ENCODE measurements at regions not wholly inside any gene's neighbourhood (a gene's known extent, or its start where the extent isn't known, plus 50 kb on each side); places are given as distances from the start of the nearest gene placed in this dataset.
A peak's percentile ranks its signal among the peaks of the same experiment; 100 is the strongest.

DNA sequence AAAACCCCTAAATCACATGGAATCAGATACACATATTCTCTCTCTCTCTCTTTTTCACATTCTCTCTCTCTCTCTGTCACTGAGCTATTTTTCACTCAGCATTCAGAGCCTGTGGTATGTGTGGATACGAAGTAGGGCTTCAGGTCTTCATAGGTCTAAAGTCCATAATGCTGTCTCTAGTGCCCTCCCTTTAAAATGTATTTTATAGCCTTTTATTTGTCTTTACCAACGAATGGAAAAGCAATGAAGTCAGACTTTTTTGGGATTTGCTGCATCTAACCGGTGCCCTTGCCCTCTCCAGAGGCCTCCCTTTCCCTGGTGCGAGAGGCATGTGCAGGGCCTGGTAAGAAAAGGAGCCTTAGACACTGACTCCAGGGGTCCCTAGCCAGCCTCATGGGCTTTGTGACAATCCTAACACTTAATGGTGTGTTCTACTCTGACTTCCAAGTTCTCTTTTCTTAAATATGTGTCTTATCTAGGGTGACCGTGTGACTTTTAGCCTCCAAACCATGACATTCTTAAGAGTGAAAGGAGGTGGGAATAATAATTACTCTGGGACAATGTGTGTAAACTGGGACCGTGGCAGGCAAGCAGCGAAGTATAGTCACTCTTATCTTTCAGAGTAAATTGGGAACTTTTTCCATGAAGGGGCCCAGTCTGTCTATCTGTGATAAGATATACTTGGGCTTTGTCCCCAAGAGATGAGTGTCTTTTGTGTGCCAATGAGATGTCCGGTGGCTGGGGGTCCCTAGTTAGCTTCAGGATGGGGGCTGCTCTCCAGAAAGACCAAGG lies 101.1 kb downstream of the B3GNT2 start:
- DNase-seq = no peak

- no peak for DNase-seq
Observed at GRCh38 chr2:62296034-62296831, 100.3 kb downstream of the B3GNT2 start.

DNA sequence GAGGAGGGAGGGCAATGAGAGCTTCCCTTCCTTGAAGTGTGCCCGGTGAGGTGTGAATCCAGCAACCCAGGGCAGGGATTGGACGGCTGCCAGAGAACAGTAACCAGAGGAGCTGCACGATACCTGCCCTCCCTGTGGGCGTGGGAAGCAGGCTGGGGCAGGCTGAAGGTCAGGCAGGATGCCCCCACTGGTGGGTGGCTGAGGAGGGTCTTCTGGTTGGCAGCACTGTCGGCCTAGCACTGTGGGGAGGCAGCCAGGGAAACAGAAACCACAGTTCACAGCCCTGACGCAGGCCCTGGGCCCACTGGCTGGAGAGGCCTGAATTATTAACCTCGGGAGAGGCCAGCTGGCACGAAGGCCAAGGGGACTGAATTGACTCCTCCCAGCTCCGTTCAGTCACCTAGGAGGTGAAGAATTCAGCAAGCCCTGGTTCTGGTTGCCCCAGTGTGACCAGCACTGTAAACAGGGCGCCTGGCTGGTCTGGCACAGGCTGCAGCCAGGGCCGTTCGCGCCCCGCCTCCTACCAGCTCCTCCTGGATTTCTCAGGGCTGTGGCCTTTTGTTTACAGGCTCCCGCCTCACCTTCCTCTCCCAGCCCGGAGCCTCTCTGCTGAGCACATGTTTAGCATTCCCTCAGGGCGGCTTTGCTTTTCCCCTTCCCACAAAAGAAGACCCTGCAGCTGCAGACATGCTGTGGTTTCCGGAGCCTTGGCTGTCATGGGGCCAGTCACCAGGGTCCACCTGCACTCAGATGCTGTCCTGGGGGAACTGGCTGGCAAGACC lies 97.8 kb downstream of the B3GNT2 start:
- DNase-seq = no peak

DNA sequence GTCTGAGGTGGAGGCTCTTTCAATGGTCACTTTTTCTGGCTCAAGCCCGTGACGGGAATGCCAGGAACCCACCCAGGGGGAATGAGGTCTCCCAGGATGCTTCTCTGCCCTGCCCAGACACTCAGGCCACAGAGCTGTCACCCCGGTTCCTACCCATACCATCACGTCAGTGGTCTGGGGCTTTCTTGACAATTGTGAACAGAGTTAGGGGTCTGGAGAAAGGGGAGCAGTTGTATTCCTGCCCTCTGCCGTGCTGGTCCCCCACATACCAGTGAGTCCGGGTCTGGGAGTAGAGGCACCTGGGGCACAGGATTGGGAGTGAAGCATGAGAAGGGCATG lies 97.2 kb downstream of the B3GNT2 start:
- DNase-seq = no peak

DNA sequence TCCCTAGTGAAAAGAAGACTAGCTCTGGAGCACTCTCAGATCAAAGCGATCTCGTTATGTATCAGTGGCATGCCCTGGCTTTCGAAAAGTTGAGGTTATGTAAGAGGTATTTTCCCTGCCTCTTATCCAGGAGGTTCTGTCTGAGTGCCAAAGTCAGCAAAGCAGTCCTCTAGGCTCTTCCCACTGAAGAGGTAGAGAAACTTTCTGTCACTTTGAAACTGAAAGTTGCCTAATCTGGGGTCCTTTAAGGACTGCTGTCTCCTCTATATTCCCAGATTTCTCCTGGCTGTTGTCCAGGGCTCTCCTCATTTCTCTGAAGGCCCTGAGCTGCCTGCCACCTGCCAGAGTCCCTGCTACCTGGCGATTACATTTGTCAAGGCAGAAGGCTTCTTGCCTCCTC lies 96.3 kb downstream of the B3GNT2 start:
- DNase-seq = peak; percentile 86

DNA sequence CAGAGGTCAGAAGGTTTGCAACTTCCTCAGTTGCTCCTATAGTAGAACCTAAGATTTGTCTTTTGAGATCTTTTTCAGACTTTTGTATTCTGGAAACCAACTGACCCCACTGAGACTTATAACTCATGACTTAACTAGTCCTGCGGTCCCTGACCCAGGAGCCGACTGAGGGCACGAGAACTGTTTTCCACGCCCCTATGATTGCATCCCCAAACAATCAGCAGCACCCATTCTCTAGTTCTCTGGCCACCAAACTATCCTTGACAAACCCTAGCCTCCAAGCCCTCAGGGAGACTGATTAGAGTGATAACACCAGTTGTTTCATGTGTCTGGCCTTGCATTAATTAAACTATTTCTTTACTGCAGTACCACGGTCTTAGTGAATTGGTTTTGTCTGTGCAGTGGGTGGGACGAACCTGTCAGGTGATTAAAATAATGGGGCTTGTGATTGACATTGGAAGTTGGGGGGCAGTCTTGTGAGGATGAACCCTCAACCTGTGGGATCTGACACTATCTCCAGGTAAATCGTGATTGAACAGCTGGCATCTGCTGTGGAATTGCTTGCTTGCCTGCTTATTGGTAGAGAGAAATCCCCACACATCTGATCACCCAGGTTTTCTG lies 95.7 kb downstream of the B3GNT2 start:
- no peak for DNase-seq

DNA sequence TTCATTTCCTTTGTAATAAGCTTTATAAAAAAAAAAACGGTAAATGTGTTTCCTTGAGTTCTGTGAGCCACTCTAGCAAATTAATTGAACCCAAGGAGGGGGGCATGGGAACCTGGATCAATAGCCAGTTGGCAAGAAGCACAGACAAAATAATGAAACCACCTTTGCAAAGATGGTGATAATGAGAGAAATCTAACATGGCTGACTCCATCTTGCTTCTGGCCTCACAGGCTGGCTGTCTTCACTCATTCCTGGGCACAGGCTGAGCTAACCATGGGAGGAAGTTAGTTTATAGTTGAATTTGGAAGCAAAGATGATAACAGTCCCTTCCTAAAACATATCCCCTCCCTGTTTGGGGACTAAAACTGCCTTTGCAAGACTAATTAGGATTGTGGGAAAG lies 95.1 kb downstream of the B3GNT2 start:
- DNase-seq = no peak

DNA sequence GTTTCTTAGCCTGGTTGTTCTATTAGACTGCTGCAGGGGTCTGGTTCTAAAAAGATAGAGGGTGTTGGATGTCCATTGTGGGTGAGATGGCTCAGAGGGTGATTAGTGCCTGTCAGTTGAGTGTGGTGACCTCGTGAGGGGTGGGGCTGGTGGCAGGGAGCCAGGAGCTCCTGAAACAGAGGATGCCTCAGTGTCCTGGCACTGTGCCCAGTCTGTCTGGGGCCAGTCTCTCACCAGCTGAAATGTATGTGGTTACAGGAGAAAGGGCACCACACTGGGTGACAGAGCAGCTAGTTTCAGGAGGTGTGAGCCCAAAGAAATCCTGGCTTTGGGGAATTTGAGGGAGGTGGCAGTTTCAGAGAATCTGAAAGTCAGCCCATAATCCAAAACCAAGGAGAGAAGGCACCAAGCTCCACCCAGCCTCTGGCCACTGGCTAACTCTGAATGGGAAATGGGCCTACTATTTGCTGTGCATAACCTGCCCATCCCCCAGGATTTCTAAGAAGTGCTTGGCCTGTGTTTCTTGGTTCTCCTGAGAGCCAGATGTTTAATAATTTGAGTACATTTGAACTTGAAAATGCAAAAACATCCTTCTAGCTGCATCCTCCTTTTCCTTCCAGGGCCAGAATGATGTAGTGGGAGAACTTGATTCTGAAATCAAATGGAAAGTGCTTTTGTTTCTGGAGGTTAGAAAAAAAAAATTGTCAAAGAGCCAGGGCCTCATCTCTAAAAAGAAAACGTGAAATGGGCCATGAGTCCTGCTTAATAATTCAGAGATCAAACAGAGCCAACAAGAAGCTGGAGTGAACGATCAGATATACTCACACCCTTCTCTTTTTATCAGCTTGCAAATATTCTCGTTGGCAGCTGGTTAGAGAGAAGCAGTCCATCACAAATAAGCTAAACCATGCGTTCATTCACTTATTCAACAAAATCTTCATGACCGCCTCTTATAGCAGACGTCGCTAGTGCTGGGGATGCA lies 92.3 kb downstream of the B3GNT2 start:
- DNase-seq = peak; percentile 95

DNA sequence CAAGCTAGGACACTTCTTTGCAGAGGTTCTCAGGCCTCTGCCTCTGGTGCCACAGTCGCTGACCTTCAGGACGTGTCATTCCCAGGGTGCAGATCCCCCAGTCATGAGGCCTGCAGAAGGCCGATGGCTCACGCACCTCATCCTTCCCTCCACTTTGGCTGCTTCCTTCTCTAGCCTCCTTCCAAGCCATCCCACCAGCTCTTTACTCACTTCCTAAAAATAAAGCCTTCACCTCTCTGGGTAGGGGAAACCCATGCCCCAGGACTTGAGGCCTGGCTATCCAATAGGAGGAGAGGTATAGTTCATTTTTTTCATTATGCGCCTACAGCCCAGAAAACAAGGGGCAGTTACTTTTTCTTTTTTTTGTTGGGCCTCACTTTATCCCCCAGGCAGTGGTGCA lies 91.4 kb downstream of the B3GNT2 start:
- DNase-seq = peak; percentile 88

DNA sequence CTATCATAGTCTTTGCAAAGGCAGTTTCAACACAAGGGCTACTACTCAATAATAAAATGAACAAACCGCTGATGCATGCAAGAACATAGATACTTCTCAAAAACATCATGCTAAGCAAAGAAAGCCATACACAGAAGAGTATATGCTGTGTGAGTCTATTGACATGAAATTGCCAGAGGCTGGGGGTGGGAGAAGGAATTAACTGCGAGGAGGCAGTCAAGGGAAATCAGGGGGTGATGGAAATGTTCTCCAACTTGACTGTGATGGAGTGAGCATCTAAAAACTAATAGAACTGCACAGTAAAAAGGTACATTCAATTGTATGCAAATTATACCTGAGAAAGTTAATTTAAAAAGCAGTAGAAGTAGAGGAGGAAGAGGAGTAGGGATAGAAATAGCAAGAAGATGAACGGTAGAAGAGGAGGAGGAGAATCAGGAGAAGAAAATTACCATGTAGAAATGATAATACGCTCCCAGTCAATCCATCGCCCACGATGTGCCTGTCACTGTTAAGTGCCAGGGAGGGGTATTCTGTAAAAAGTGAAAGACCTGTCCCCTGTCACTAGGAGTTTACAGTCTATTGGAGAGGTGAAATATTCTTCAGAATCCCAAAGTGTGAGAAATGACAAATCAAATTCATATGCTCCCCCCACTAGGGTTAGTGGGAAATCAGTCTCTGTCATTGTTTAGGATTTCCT lies 90.3 kb downstream of the B3GNT2 start:
- no peak for DNase-seq

DNA sequence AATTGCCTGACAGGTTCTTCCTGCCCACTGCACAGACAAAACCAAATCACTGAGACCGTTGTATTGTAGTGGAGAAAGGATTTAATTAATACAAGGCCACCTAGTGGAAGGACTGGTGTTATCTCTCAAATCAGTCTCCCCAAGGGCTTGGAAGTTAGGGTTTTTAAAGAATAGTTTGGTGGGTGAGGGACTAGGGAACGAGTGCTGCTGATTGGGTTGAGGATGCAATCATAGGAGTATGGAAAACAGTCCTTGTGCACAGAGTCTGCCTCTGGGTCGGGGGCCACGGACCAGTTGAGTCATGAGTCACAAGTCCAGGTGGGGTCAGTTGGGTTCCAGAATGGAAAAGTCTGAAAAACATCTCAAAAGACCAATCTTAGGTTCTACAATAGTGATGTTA lies 89.1 kb downstream of the B3GNT2 start:
- DNase-seq = no peak

DNA sequence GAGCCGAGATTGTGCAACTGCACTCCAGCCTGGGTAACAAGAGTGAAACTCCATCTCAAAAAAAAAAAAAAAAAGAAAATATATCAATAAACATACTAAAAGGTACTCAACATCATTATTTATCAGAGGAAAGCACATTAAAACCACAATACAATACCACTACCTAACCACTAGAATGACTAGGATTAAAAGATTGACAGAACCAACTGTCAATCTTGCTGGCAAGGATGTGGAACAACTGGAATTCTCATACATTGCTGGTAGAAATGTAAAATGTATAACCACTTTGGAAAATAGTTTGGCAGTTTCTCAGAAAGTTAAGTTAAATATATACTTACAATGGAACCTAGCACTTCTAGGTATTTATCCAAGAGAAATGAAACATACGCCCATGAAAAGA lies 88.6 kb downstream of the B3GNT2 start:
- DNase-seq = no peak

GRCh38 chr2:62283147-62283546 lies 87.2 kb downstream of the B3GNT2 start:
- no peak for DNase-seq

DNA sequence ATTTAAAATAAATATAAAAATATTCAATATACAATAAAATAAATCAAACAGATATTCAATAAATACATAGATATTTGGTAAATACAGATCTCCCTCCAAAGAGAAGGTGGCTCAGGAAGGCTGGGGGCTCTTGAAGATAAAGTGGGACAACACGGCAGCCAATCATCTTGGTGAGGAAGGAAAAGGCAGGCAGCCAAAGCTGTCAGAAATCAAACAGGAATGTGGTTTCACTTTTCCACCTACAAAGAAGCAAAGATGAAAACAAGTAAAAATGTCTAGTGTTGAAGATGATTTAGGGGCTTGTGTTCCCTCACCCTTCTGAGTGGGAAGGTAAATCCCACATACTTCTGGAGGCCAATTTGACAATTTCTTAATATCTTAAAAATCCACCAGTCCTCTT lies 85.7 kb downstream of the B3GNT2 start:
- no peak for DNase-seq

- no peak for DNase-seq
Observed at GRCh38 chr2:62277688-62278087, 81.8 kb downstream of the B3GNT2 start.
